ENCODE measurements at regions not wholly inside any gene's neighbourhood (a gene's known extent, or its start where the extent isn't known, plus 50 kb on each side); places are given as distances from the start of the nearest gene placed in this dataset.
"Not testable (repeated sequence)": the region's sequence is repeated elsewhere in the genome, so short reads cannot be mapped to it uniquely, and the experiment has no call there.

GRCh38 chr14:27608377-27608776 lies 1010.5 kb upstream of the NOVA1 start:
- Histone ChIP-seq H3K9me3 (no peaks in the 10 kb centered on the region), H3K4me1 (no peaks in the 10 kb centered on the region), H3K27ac (no peak overlapping the region), H3K4me3 (no peak overlapping the region), H3K36me3 (no peaks in the 10 kb centered on the region), H3K27me3 (no peaks in the 10 kb centered on the region)
- no peak for TF ChIP-seq CTCF (IDR thresholded peaks at IDR 0.05)
- intact Hi-C loops (cut with DNase I) = no loop called here
- DNase-seq = no peak
- ATAC-seq = no peak

GRCh38 chr14:27612121-27612520 lies 1014.3 kb upstream of the NOVA1 start:
- no peak for ATAC-seq
- TF ChIP-seq CTCF (IDR thresholded peaks at IDR 0.05) = no peak
- no peak overlapping the region for H3K4me3 ChIP-seq

GRCh38 chr14:27613102-27613501 lies 1015.3 kb upstream of the NOVA1 start:
- intact Hi-C loops (cut with DNase I) = no loop called here
- TF ChIP-seq CTCF (IDR thresholded peaks at IDR 0.05) = no peak
- no peaks in the 10 kb centered on the region for H3K36me3 ChIP-seq
- H3K27me3 ChIP-seq = no peaks in the 10 kb centered on the region
- DNase-seq (no peak), ATAC-seq (no peak)
- no peak overlapping the region for H3K4me3 ChIP-seq
- no peaks in the 10 kb centered on the region for H3K9me3 ChIP-seq
- H3K4me1 ChIP-seq = no peaks in the 10 kb centered on the region
- no peak overlapping the region for H3K27ac ChIP-seq

More at GRCh38 chr14:27612121-27612520, 1014.3 kb upstream of the NOVA1 start:
- H3K27ac ChIP-seq = no peak overlapping the region
- H3K27me3 ChIP-seq = no peaks in the 10 kb centered on the region
- H3K36me3 ChIP-seq = no peaks in the 10 kb centered on the region
- intact Hi-C loops (cut with DNase I) = no loop called here
- no peaks in the 10 kb centered on the region for H3K4me1 ChIP-seq
- DNase-seq = no peak
- no peaks in the 10 kb centered on the region for H3K9me3 ChIP-seq

- H3K4me3 ChIP-seq = no peak overlapping the region
- DNase-seq = no peak
- H3K4me1 ChIP-seq = no peaks in the 10 kb centered on the region
- intact Hi-C loops (cut with DNase I) = no loop called here
- no peaks in the 10 kb centered on the region for H3K36me3 ChIP-seq
- H3K27me3 ChIP-seq = no peaks in the 10 kb centered on the region
- TF ChIP-seq CTCF (IDR thresholded peaks at IDR 0.05) = no peak
- H3K27ac ChIP-seq = no peak overlapping the region
- H3K9me3 ChIP-seq = no peaks in the 10 kb centered on the region
- ATAC-seq = no peak
These were observed 1025.9 kb upstream of the NOVA1 start for GRCh38 chr14:27623782-27624181.

GRCh38 chr14:27634056-27634970 lies 1036.5 kb upstream of the NOVA1 start:
- Histone ChIP-seq H3K4me1 (no peaks in the 10 kb centered on the region), H3K9me3 (no peaks in the 10 kb centered on the region), H3K36me3 (no peaks in the 10 kb centered on the region), H3K27me3 (no peaks in the 10 kb centered on the region), H3K27ac (no peak overlapping the region), H3K4me3 (no peak overlapping the region)
- no peak for ATAC-seq
- no peak for TF ChIP-seq CTCF (IDR thresholded peaks at IDR 0.05)
- no peak for DNase-seq
- intact Hi-C loops (cut with DNase I) = no loop called here

- H3K27me3 ChIP-seq; DNase-seq; H3K4me3 ChIP-seq; H3K4me1 ChIP-seq; H3K9me3 ChIP-seq; H3K36me3 ChIP-seq; intact Hi-C loops (cut with DNase I); ATAC-seq; H3K27ac ChIP-seq: not testable (repeated sequence)
These were observed 1042.9 kb upstream of the NOVA1 start for GRCh38 chr14:27640688-27641087.
